ENCODE measurements at regions not wholly inside any gene's neighbourhood (a gene's known extent, or its start where the extent isn't known, plus 50 kb on each side); places are given as distances from the start of the nearest gene placed in this dataset.

DNA sequence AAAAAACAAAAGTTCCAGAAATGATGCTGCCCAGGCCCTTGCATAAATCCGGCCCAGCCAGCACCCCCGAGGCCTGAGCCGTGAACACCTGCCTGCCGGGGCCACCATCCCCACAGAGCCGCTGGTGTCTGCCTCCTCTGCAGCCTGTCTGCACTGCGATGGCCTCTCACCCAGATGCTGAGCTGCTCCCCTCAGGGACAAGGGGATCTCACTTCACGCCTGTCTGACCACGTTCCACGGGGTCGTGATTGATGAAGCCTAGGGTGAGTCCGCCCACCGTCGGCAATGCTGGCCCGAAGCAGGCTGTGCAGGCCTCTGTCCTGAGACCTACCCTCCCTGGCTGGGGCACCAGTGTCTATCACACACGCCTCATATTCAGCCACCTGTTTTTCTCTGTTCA lies 444.2 kb downstream of the EIPR1 start:
- Histone ChIP-seq H3K79me2 (ENCODE audit: insufficient read depth) (no peaks in the 10 kb centered on the region), H3K36me3 (replicated peaks in 1 of 2; ENCODE audit: control insufficient read depth in 1 of 2, insufficient read depth in 2 of 2, low read length in 1 of 2) (no peaks in the 10 kb centered on the region), H3K9me3 (peaks cover 6% of the 10 kb centered on the region; the same call in 1 of the 2 replicates), H3K27me3 (ENCODE audit: insufficient read depth) (no peaks in the 10 kb centered on the region), H3K9ac (no peak overlapping the region), H4K20me1 (ENCODE audit: insufficient read depth) (no peaks in the 10 kb centered on the region), H3F3A (replicated peaks; ENCODE audit: insufficient read depth) (no peaks in the 10 kb centered on the region), H3K4me2 (no peak overlapping the region), H3K9me2 (no peaks in the 10 kb centered on the region), H2AFZ (ENCODE audit: low read depth) (no peak overlapping the region), H3K27ac (ENCODE audit: low read depth in 2 of 2, low read length in 1 of 2) (peak overlapping the region in 1 of 2 experiments; percentile 91; a peak in 2 of 4 replicates), H3K4me1 (ENCODE audit: control insufficient read depth in 1 of 2, insufficient read depth in 2 of 2, low read depth in 1 of 2, low read length in 1 of 2) (peaks cover 0 to 32% of the 10 kb centered on the region in 2 experiments; a peak in 2 of 4 replicates), H3K4me3 (ENCODE audit: low read depth in 2 of 2, low read length in 1 of 2) (no peak overlapping the region)
- ChIA-PET CTCF (interaction anchor here (1.2 to 1.6 kb wide), 3 partner anchors 41 to 603 kb away, joined by 3 to 6 read pairs (median 4); partner anchors contain the start of gene MYT1L), POLR2A (interaction anchor here (1.7 kb wide), 1 partner anchor 194 kb away, joined by 6 read pairs; no protein-coding TSS in a partner anchor)
- DNase-seq: peak; percentile 74
- TF ChIP-seq RCOR1 (IDR thresholded peaks at IDR 0.05; ENCODE audit: low read length) (no peak), TAF1 (IDR thresholded peaks at IDR 0.05; ENCODE audit: borderline replicate concordance, low read depth, low read length) (no peak), FOXJ3 (CRISPR knock-in tag; IDR thresholded peaks at IDR 0.05) (no peak; the same call in 1 of the 2 replicates), EZH2phosphoT487 (IDR thresholded peaks at IDR 0.05; ENCODE audit: borderline replicate concordance, low read depth) (no peak), FOSL2 (IDR thresholded peaks at IDR 0.05; ENCODE audit: borderline replicate concordance, low read depth) (no peak), ELF1 (IDR thresholded peaks at IDR 0.05) (no peak), NRF1 (IDR thresholded peaks at IDR 0.05; ENCODE audit: low read depth, low read length) (no peak), MEF2A (IDR thresholded peaks at IDR 0.05; ENCODE audit: borderline replicate concordance, low read depth) (no peak)
- TF ChIP-seq, protein P1, sequence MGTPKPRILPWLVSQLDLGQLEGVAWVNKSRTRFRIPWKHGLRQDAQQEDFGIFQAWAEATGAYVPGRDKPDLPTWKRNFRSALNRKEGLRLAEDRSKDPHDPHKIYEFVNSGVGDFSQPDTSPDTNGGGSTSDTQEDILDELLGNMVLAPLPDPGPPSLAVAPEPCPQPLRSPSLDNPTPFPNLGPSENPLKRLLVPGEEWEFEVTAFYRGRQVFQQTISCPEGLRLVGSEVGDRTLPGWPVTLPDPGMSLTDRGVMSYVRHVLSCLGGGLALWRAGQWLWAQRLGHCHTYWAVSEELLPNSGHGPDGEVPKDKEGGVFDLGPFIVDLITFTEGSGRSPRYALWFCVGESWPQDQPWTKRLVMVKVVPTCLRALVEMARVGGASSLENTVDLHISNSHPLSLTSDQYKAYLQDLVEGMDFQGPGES (IDR thresholded peaks at IDR 0.05; ENCODE audit: low read depth, low read length): no peak
- TF ChIP-seq, protein P2, sequence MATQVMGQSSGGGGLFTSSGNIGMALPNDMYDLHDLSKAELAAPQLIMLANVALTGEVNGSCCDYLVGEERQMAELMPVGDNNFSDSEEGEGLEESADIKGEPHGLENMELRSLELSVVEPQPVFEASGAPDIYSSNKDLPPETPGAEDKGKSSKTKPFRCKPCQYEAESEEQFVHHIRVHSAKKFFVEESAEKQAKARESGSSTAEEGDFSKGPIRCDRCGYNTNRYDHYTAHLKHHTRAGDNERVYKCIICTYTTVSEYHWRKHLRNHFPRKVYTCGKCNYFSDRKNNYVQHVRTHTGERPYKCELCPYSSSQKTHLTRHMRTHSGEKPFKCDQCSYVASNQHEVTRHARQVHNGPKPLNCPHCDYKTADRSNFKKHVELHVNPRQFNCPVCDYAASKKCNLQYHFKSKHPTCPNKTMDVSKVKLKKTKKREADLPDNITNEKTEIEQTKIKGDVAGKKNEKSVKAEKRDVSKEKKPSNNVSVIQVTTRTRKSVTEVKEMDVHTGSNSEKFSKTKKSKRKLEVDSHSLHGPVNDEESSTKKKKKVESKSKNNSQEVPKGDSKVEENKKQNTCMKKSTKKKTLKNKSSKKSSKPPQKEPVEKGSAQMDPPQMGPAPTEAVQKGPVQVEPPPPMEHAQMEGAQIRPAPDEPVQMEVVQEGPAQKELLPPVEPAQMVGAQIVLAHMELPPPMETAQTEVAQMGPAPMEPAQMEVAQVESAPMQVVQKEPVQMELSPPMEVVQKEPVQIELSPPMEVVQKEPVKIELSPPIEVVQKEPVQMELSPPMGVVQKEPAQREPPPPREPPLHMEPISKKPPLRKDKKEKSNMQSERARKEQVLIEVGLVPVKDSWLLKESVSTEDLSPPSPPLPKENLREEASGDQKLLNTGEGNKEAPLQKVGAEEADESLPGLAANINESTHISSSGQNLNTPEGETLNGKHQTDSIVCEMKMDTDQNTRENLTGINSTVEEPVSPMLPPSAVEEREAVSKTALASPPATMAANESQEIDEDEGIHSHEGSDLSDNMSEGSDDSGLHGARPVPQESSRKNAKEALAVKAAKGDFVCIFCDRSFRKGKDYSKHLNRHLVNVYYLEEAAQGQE (IDR thresholded peaks at IDR 0.05; ENCODE audit: low read depth, low read length): no peak
- 40% methylated on average over 13 of the region's 15 CpGs for WGBS (ENCODE audit: low lambda C conversion rate)

DNA sequence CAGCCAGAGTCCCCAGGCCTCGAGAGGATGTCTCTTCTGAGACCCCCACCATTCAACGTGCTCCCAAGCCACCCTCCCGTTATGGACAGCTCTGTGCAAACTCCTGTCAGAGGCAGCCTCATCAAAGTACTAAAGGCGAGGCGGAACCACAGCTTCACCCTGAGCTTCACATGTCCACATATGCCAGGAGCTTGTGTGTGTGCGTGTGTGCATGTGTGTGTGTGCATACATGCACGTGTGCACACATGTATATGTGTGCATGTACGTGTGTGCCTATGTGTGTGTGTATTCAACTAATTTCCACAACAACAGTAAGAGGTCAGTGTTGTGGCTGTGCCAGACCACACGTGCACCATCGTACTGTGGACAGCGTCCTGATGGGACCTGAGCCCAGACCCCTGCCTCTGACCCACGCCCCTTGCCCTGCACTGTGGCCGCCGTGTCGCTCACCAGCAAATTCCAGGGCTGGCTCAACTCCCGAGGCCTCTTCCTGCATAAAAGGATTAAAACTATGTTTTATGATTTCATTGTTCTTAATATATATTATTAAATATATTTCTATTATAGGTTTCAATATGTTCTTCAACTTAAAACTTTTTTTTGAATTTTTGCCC lies 444.8 kb downstream of the EIPR1 start:
- no peaks in the 10 kb centered on the region for H4K20me1 ChIP-seq (ENCODE audit: insufficient read depth)
- 51% methylated on average over 15 of the region's 16 CpGs for WGBS (ENCODE audit: low lambda C conversion rate)
- no peaks in the 10 kb centered on the region for H3K79me2 ChIP-seq (ENCODE audit: insufficient read depth)
- H3F3A ChIP-seq (replicated peaks; ENCODE audit: insufficient read depth): no peaks in the 10 kb centered on the region
- H3K4me3 ChIP-seq (ENCODE audit: low read depth in 2 of 2, low read length in 1 of 2): no peak overlapping the region
- CTCF ChIA-PET: no interaction called here
- no peak for DNase-seq
- H3K27me3 ChIP-seq (ENCODE audit: insufficient read depth): no peaks in the 10 kb centered on the region
- H3K9me2 ChIP-seq: no peaks in the 10 kb centered on the region; the same call in 1 of the 2 replicates
- peaks cover 0 to 26% of the 10 kb centered on the region in 2 experiments; a peak in 1 of 4 replicates for H3K4me1 ChIP-seq (ENCODE audit: control insufficient read depth in 1 of 2, insufficient read depth in 2 of 2, low read depth in 1 of 2, low read length in 1 of 2)
- TF ChIP-seq FOXJ3 (CRISPR knock-in tag; IDR thresholded peaks at IDR 0.05): peak; percentile 16; the same call in 1 of the 2 replicates
- TF ChIP-seq TAF1 (IDR thresholded peaks at IDR 0.05; ENCODE audit: borderline replicate concordance, low read depth, low read length): no peak
- no peaks in the 10 kb centered on the region for H3K36me3 ChIP-seq (replicated peaks in 1 of 2; ENCODE audit: control insufficient read depth in 1 of 2, insufficient read depth in 2 of 2, low read length in 1 of 2)
- H3K4me2 ChIP-seq: no peak overlapping the region
- H3K9ac ChIP-seq: no peak overlapping the region
- H3K27ac ChIP-seq (ENCODE audit: low read depth in 2 of 2, low read length in 1 of 2): peak overlapping the region in 1 of 2 experiments; percentile 91; a peak in 2 of 4 replicates
- POLR2A ChIA-PET: no interaction called here
- no peak overlapping the region for H2AFZ ChIP-seq (ENCODE audit: low read depth)
- H3K9me3 ChIP-seq: peaks cover 6% of the 10 kb centered on the region; the same call in 1 of the 2 replicates
